ENCODE measurements at regions not wholly inside any gene's neighbourhood (a gene's known extent, or its start where the extent isn't known, plus 50 kb on each side); places are given as distances from the start of the nearest gene placed in this dataset.

DNA sequence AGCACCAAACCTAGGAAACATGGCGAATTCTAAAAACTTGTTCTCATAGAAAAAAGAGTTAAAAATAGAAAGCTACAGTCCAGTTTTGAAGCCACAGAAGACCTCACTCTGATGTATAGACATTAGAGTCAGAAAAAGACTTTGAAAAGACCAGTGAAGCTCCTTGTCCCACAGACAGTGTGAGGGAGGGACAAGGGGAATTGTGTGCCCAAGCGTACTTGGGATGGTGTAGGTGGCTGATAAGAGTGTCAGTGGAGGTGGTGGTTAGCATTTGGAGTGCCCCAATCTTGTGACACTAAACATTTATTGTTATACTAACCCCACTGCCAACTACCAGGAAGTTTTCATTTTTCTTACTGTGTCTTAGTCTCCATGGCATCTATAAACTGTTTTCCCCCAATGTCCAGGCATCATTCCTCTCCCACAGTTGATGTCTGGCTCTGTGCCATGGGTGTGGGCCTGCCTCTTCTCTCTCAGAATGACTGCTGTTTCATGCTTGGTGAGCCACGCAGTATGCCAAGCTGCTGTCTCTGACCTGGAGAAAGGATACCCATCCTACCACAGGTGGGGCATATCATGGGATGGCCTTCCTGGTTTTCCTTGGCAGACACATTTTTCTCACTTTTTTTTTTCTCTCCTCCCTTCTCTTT is 161.4 kb downstream of the RPIA start:
- H3K4ac ChIP-seq (ENCODE audit: low read depth, low read length) = no peak overlapping the region
- H2BK15ac ChIP-seq (replicated peaks; ENCODE audit: low read depth) = no peak overlapping the region
- no peaks in the 10 kb centered on the region for H3K79me2 ChIP-seq (ENCODE audit: control insufficient read depth, insufficient read depth, low read length)
- no peak overlapping the region for H3K9ac ChIP-seq (ENCODE audit: low read length)
- no peak overlapping the region for H3K18ac ChIP-seq (ENCODE audit: low read length)
- H2BK5ac ChIP-seq (ENCODE audit: low read length) = no peak overlapping the region
- no peaks in the 10 kb centered on the region for H3K79me1 ChIP-seq (ENCODE audit: low read length)
- no peak overlapping the region for H3K4me3 ChIP-seq (ENCODE audit: low read length)
- H3K36me3 ChIP-seq (ENCODE audit: control insufficient read depth, insufficient read depth, low read length) = no peaks in the 10 kb centered on the region
- DNase-seq = no peak
- WGBS (ENCODE audit: extremely low coverage, insufficient coverage, low lambda C conversion rate) = no CpG with 5 or more reads among the region's 3 CpGs
- H2AK5ac ChIP-seq (ENCODE audit: low read length) = no peak overlapping the region
- no peak overlapping the region for H3K4me2 ChIP-seq (ENCODE audit: low read length)
- H3K27me3 ChIP-seq (ENCODE audit: insufficient read depth, low read length, poor library complexity) = no peaks in the 10 kb centered on the region
- no peak overlapping the region for H4K5ac ChIP-seq (ENCODE audit: low read length)
- H4K8ac ChIP-seq (ENCODE audit: low read depth, low read length) = no peak overlapping the region
- H2BK120ac ChIP-seq (ENCODE audit: low read depth, low read length) = no peak overlapping the region
- H3K27ac ChIP-seq (ENCODE audit: low read depth, low read length) = no peak overlapping the region
- no peak overlapping the region for H3K56ac ChIP-seq (ENCODE audit: low read length)
- H3K4me1 ChIP-seq (ENCODE audit: control insufficient read depth, low read depth, low read length) = no peaks in the 10 kb centered on the region
- H3K23ac ChIP-seq (ENCODE audit: low read length) = no peak overlapping the region

- no CpG with 5 or more reads among the region's 2 CpGs for WGBS (ENCODE audit: extremely low coverage, insufficient coverage, low lambda C conversion rate)
- no peaks in the 10 kb centered on the region for H3K79me2 ChIP-seq (ENCODE audit: control insufficient read depth, insufficient read depth, low read length)
- no peaks in the 10 kb centered on the region for H3K4me1 ChIP-seq (ENCODE audit: control insufficient read depth, low read depth, low read length)
- H3K4ac ChIP-seq (ENCODE audit: low read depth, low read length) = no peak overlapping the region
- no peak overlapping the region for H2BK15ac ChIP-seq (replicated peaks; ENCODE audit: low read depth)
- H2BK5ac ChIP-seq (ENCODE audit: low read length) = no peak overlapping the region
- no peaks in the 10 kb centered on the region for H3K79me1 ChIP-seq (ENCODE audit: low read length)
- H3K56ac ChIP-seq (ENCODE audit: low read length) = no peak overlapping the region
- no peak overlapping the region for H2BK120ac ChIP-seq (ENCODE audit: low read depth, low read length)
- DNase-seq = no peak
- H4K8ac ChIP-seq (ENCODE audit: low read depth, low read length) = no peak overlapping the region
- no peak overlapping the region for H2AK5ac ChIP-seq (ENCODE audit: low read length)
- no peak overlapping the region for H3K4me3 ChIP-seq (ENCODE audit: low read length)
- H3K9ac ChIP-seq (ENCODE audit: low read length) = no peak overlapping the region
- H3K23ac ChIP-seq (ENCODE audit: low read length) = no peak overlapping the region
- H4K5ac ChIP-seq (ENCODE audit: low read length) = no peak overlapping the region
- H3K4me2 ChIP-seq (ENCODE audit: low read length) = no peak overlapping the region
- H3K27ac ChIP-seq (ENCODE audit: low read depth, low read length) = no peak overlapping the region
- no peaks in the 10 kb centered on the region for H3K36me3 ChIP-seq (ENCODE audit: control insufficient read depth, insufficient read depth, low read length)
- no peak overlapping the region for H3K18ac ChIP-seq (ENCODE audit: low read length)
- no peaks in the 10 kb centered on the region for H3K27me3 ChIP-seq (ENCODE audit: insufficient read depth, low read length, poor library complexity)
Observed at GRCh38 chr2:88853403-88853790, 161.9 kb downstream of the RPIA start.

DNA sequence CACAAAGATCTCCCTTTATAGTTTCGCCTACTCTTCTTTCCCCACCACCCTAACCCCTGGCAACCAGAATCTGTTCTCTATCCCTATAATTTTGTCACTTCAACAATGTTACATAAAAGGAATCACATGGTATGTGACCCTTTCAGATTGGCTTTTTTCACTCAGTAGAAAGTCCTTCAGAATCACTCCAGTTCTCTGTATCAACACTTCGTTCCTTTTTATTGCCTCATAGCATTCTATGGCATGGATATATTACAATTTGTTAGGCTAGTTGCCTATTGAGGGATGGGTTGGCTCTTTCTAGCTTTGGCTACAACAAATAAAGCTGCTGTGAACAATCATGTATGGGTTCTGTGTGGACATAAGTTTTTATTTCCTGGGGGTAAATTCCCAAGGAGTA is 163.1 kb downstream of the RPIA start:
- no peak overlapping the region for H3K9ac ChIP-seq (ENCODE audit: low read length)
- no peak overlapping the region for H2BK120ac ChIP-seq (ENCODE audit: low read depth, low read length)
- H3K4me3 ChIP-seq (ENCODE audit: low read length) = no peak overlapping the region
- no peaks in the 10 kb centered on the region for H3K79me1 ChIP-seq (ENCODE audit: low read length)
- H2BK5ac ChIP-seq (ENCODE audit: low read length) = no peak overlapping the region
- DNase-seq = no peak
- H3K4me2 ChIP-seq (ENCODE audit: low read length) = no peak overlapping the region
- no peak overlapping the region for H3K4ac ChIP-seq (ENCODE audit: low read depth, low read length)
- no peaks in the 10 kb centered on the region for H3K27me3 ChIP-seq (ENCODE audit: insufficient read depth, low read length, poor library complexity)
- no peaks in the 10 kb centered on the region for H3K79me2 ChIP-seq (ENCODE audit: control insufficient read depth, insufficient read depth, low read length)
- no peak overlapping the region for H4K5ac ChIP-seq (ENCODE audit: low read length)
- H2AK5ac ChIP-seq (ENCODE audit: low read length) = no peak overlapping the region
- no peaks in the 10 kb centered on the region for H3K36me3 ChIP-seq (ENCODE audit: control insufficient read depth, insufficient read depth, low read length)
- H2BK15ac ChIP-seq (replicated peaks; ENCODE audit: low read depth) = no peak overlapping the region
- no peak overlapping the region for H4K8ac ChIP-seq (ENCODE audit: low read depth, low read length)
- no peak overlapping the region for H3K23ac ChIP-seq (ENCODE audit: low read length)
- H3K4me1 ChIP-seq (ENCODE audit: control insufficient read depth, low read depth, low read length) = no peaks in the 10 kb centered on the region
- no peak overlapping the region for H3K56ac ChIP-seq (ENCODE audit: low read length)
- no peak overlapping the region for H3K18ac ChIP-seq (ENCODE audit: low read length)
- no CpG with 5 or more reads among the region's 2 CpGs for WGBS (ENCODE audit: extremely low coverage, insufficient coverage, low lambda C conversion rate)
- no peak overlapping the region for H3K27ac ChIP-seq (ENCODE audit: low read depth, low read length)

DNA sequence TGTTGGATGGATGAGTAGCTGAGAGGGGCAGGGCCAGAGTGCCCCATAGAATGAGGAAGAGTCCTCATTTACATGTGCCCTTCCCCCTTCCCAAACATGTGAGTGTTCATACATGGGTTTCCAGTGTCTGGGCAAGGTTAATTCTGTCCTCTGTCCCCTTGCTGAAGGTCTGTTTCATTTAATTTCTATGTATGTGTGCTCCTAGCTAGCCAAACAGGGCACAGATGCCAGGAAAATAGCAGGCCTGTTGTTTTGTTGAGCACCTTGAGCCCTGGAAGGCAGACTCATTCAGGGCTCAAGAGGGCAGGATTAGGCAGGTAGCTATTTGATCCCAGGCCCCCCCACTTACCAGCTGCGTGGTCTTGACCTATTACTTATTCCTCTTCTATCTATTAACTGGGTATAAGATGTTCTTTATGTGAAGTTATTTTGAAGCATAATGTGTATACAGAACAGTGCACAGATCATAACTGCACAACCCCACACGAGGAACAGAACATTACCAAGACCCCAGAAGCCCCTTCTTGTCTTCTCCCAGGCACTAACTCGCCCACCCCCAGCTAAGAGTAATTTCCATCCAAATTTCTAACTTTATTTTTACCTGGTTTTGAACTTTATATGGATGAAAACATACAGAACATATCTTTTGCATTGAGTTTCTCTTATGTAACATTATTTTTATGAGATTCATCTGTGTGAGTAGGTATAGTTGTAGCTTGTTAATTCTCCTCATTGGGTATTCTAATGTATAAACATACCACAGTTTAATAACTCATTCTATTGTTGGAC is 164.3 kb downstream of the RPIA start:
- H2BK15ac ChIP-seq (replicated peaks; ENCODE audit: low read depth) = no peak overlapping the region
- H3K18ac ChIP-seq (ENCODE audit: low read length) = no peak overlapping the region
- no peak overlapping the region for H4K5ac ChIP-seq (ENCODE audit: low read length)
- H3K4ac ChIP-seq (ENCODE audit: low read depth, low read length) = no peak overlapping the region
- H2BK120ac ChIP-seq (ENCODE audit: low read depth, low read length) = no peak overlapping the region
- H3K27ac ChIP-seq (ENCODE audit: low read depth, low read length) = no peak overlapping the region
- no peak overlapping the region for H2AK5ac ChIP-seq (ENCODE audit: low read length)
- no peaks in the 10 kb centered on the region for H3K79me1 ChIP-seq (ENCODE audit: low read length)
- H3K4me3 ChIP-seq (ENCODE audit: low read length) = no peak overlapping the region
- no peak overlapping the region for H3K9ac ChIP-seq (ENCODE audit: low read length)
- no peak overlapping the region for H2BK5ac ChIP-seq (ENCODE audit: low read length)
- no peak overlapping the region for H3K23ac ChIP-seq (ENCODE audit: low read length)
- no peaks in the 10 kb centered on the region for H3K36me3 ChIP-seq (ENCODE audit: control insufficient read depth, insufficient read depth, low read length)
- no peak overlapping the region for H3K4me2 ChIP-seq (ENCODE audit: low read length)
- no peak for DNase-seq
- H3K27me3 ChIP-seq (ENCODE audit: insufficient read depth, low read length, poor library complexity) = no peaks in the 10 kb centered on the region
- H3K79me2 ChIP-seq (ENCODE audit: control insufficient read depth, insufficient read depth, low read length) = no peaks in the 10 kb centered on the region
- no peak overlapping the region for H4K8ac ChIP-seq (ENCODE audit: low read depth, low read length)
- no peaks in the 10 kb centered on the region for H3K4me1 ChIP-seq (ENCODE audit: control insufficient read depth, low read depth, low read length)
- WGBS (ENCODE audit: extremely low coverage, insufficient coverage, low lambda C conversion rate) = no CpG with 5 or more reads among the region's 3 CpGs
- H3K56ac ChIP-seq (ENCODE audit: low read length) = no peak overlapping the region

GRCh38 chr2:88856409-88857135 is 165.1 kb downstream of the RPIA start:
- H3K79me1 ChIP-seq (ENCODE audit: low read length) = no peaks in the 10 kb centered on the region
- no peak overlapping the region for H3K27ac ChIP-seq (ENCODE audit: low read depth, low read length)
- H3K18ac ChIP-seq (ENCODE audit: low read length) = no peak overlapping the region
- no peak overlapping the region for H3K9ac ChIP-seq (ENCODE audit: low read length)
- no peak overlapping the region for H3K56ac ChIP-seq (ENCODE audit: low read length)
- no CpG with 5 or more reads among the region's 3 CpGs for WGBS (ENCODE audit: extremely low coverage, insufficient coverage, low lambda C conversion rate)
- H3K4me2 ChIP-seq (ENCODE audit: low read length) = no peak overlapping the region
- no peak overlapping the region for H3K4me3 ChIP-seq (ENCODE audit: low read length)
- no peaks in the 10 kb centered on the region for H3K4me1 ChIP-seq (ENCODE audit: control insufficient read depth, low read depth, low read length)
- H3K23ac ChIP-seq (ENCODE audit: low read length) = no peak overlapping the region
- no peaks in the 10 kb centered on the region for H3K36me3 ChIP-seq (ENCODE audit: control insufficient read depth, insufficient read depth, low read length)
- H4K8ac ChIP-seq (ENCODE audit: low read depth, low read length) = no peak overlapping the region
- no peaks in the 10 kb centered on the region for H3K79me2 ChIP-seq (ENCODE audit: control insufficient read depth, insufficient read depth, low read length)
- H2AK5ac ChIP-seq (ENCODE audit: low read length) = no peak overlapping the region
- DNase-seq = no peak
- H4K5ac ChIP-seq (ENCODE audit: low read length) = no peak overlapping the region
- H3K4ac ChIP-seq (ENCODE audit: low read depth, low read length) = no peak overlapping the region
- H2BK120ac ChIP-seq (ENCODE audit: low read depth, low read length) = no peak overlapping the region
- H2BK5ac ChIP-seq (ENCODE audit: low read length) = no peak overlapping the region
- no peaks in the 10 kb centered on the region for H3K27me3 ChIP-seq (ENCODE audit: insufficient read depth, low read length, poor library complexity)
- H2BK15ac ChIP-seq (replicated peaks; ENCODE audit: low read depth) = no peak overlapping the region

Data from mesendoderm (in vitro differentiated cells).